Astrocyte (in vitro differentiated cells and primary cell): ENCODE measurements at regions not wholly inside any gene's neighbourhood (a gene's known extent, or its start where the extent isn't known, plus 50 kb on each side); places are given as distances from the start of the nearest gene placed in this dataset.
"Not testable (repeated sequence)": the region's sequence is repeated elsewhere in the genome, so short reads cannot be mapped to it uniquely, and the experiment has no call there.

Experiments
- DNase-seq: peaks from one replicate; pipeline ENCODE4 v3.0.0-alpha.2; 2010; ENCODE audit warnings: low read depth
- FAIRE-seq: peaks from 2 replicates; lab custom pipeline; 2011; peaks lifted over from hg19 to GRCh38; lab: Jason Lieb, UNC
- H2AFZ ChIP-seq: 2 replicates; pipeline ENCODE4 v1.6.0; 2012; ENCODE audit warnings: low read depth, low read length, inconsistent platforms
- H3K27ac ChIP-seq: 2 replicates; pipeline ENCODE4 v1.5.1; 2011; ENCODE audit warnings: low read depth, low read length, inconsistent platforms
- H3K27me3 ChIP-seq: 2 replicates; pipeline ENCODE4 v1.6.0; 2011; ENCODE audit warnings: low read length, inconsistent platforms; ENCODE audit not compliant: insufficient read depth
- H3K36me3 ChIP-seq: 2 replicates; pipeline ENCODE4 v1.5.1; 2011; ENCODE audit warnings: low read length, inconsistent platforms; ENCODE audit not compliant: insufficient read depth
- H3K4me1 ChIP-seq: 2 replicates; pipeline ENCODE4 v1.5.1; 2011; ENCODE audit warnings: low read length, inconsistent platforms; ENCODE audit not compliant: insufficient read depth
- H3K4me2 ChIP-seq: 2 replicates; pipeline ENCODE4 v1.6.0; 2012; ENCODE audit warnings: low read length, inconsistent platforms
- H3K4me3 ChIP-seq: 2 replicates; pipeline ENCODE4 v1.5.1; 2011; ENCODE audit warnings: low read depth, mild to moderate bottlenecking, low read length, inconsistent platforms; ENCODE audit not compliant: insufficient read depth
- H3K79me2 ChIP-seq: 2 replicates; pipeline ENCODE4 v1.6.0; 2012; ENCODE audit warnings: mild to moderate bottlenecking, low read length, inconsistent platforms; ENCODE audit not compliant: insufficient read depth
- H3K9ac ChIP-seq: 2 replicates; pipeline ENCODE4 v1.6.0; 2012; ENCODE audit warnings: mild to moderate bottlenecking, low read length, inconsistent platforms
- H3K9me3 ChIP-seq: 2 replicates; pipeline ENCODE4 v1.5.1; 2012; ENCODE audit warnings: low read depth, mild to moderate bottlenecking, low read length, inconsistent platforms; ENCODE audit not compliant: insufficient read depth
- H4K20me1 ChIP-seq: 2 replicates; pipeline ENCODE4 v1.6.0; 2012; ENCODE audit warnings: low read length, inconsistent platforms; ENCODE audit not compliant: insufficient read depth
- H3K27ac Mint-ChIP-seq: one replicate; pipeline ENCODE4 v1.8.0; 2021; ENCODE audit warnings: mild to moderate bottlenecking, mixed read lengths; ENCODE audit not compliant: unreplicated experiment
- H3K27me3 Mint-ChIP-seq: one replicate; pipeline ENCODE4 v1.8.0; 2021; ENCODE audit warnings: low read depth, mixed read lengths; ENCODE audit not compliant: unreplicated experiment
- H3K36me3 Mint-ChIP-seq: one replicate; pipeline ENCODE4 v1.8.0; 2021; ENCODE audit warnings: low read depth, mixed read lengths; ENCODE audit not compliant: unreplicated experiment
- H3K4me1 Mint-ChIP-seq: one replicate; pipeline ENCODE4 v1.8.0; 2021; ENCODE audit warnings: low read depth, mixed read lengths; ENCODE audit not compliant: unreplicated experiment
- H3K4me3 Mint-ChIP-seq: one replicate; pipeline ENCODE4 v1.8.0; 2021; ENCODE audit warnings: mild to moderate bottlenecking, moderate library complexity, mixed read lengths; ENCODE audit not compliant: unreplicated experiment
- H3K9me3 Mint-ChIP-seq: one replicate; pipeline ENCODE4 v1.8.0; 2021; ENCODE audit warnings: mild to moderate bottlenecking, mixed read lengths; ENCODE audit not compliant: unreplicated experiment
- EZH2 ChIP-seq: IDR thresholded peaks from 2 replicates; pipeline ENCODE4 v1.6.1; 2012; ENCODE audit warnings: mild to moderate bottlenecking, low read length, inconsistent platforms; ENCODE audit not compliant: insufficient read depth
- TF ChIP-seq, protein P1 (sequence below): IDR thresholded peaks from 2 replicates; pipeline ENCODE4 v1.5.1; 2011; ENCODE audit warnings: low read depth, mild to moderate bottlenecking, inconsistent platforms, low read length, moderate library complexity; ENCODE audit not compliant: insufficient read depth

DNA sequence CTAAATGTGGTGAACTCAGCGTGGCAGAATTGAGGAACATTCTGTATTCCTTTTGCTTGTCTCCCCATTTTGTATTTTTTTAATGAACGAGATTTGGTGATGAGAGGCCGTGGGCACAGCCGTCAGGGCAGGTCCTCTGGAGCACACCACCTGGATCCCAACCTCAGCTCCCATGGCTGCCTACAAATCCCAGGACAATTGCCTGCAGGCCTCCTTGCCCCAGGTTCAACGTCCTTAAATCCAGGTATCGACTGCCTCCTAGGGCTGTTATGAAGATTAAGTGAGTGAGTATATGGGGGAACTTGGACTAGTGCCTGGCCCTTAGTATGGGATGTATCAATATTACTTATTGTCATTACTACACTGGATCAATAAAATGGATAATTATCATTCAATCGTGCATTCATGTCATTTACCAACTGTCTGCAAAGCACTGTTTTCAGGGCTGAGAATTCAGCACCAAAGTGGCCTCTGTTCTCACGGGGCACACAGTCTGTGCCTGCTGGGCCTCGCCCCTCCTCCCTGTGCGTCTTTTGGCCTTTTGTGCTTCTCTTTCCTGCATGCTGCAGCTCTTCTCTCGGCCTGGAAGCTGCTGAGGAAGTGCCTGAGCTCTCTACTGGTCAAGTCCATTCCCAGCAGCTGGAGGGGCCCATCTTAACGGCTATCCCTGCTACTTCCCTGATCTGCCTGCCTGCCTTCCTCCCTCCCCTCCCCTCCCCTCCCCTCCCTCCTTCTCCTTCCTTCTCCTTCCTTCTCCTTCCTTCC, 1343.7 kb downstream of the BRD1 start:
- Histone ChIP-seq H3K36me3 (no peaks in the 10 kb centered on the region), H3K79me2 (no peaks in the 10 kb centered on the region), H3K4me3 (no peak overlapping the region), H3K9ac (no peak overlapping the region), H3K9me3 (no peaks in the 10 kb centered on the region), H4K20me1 (no peaks in the 10 kb centered on the region), H3K27ac (no peak overlapping the region), H2AFZ (peak overlapping the region; percentile 41), H3K4me2 (no peak overlapping the region), H3K27me3 (no peaks in the 10 kb centered on the region), H3K4me1 (no peaks in the 10 kb centered on the region)
- Mint-ChIP-seq H3K4me1 (no peaks in the 10 kb centered on the region), H3K36me3 (no peaks in the 10 kb centered on the region), H3K27ac (no peak overlapping the region), H3K9me3 (no peaks in the 10 kb centered on the region), H3K27me3 (peaks cover 37% of the 10 kb centered on the region), H3K4me3 (no peak overlapping the region)
- FAIRE-seq: no peak
- DNase-seq: no peak
- TF ChIP-seq EZH2: no peak
- TF ChIP-seq, protein P1, sequence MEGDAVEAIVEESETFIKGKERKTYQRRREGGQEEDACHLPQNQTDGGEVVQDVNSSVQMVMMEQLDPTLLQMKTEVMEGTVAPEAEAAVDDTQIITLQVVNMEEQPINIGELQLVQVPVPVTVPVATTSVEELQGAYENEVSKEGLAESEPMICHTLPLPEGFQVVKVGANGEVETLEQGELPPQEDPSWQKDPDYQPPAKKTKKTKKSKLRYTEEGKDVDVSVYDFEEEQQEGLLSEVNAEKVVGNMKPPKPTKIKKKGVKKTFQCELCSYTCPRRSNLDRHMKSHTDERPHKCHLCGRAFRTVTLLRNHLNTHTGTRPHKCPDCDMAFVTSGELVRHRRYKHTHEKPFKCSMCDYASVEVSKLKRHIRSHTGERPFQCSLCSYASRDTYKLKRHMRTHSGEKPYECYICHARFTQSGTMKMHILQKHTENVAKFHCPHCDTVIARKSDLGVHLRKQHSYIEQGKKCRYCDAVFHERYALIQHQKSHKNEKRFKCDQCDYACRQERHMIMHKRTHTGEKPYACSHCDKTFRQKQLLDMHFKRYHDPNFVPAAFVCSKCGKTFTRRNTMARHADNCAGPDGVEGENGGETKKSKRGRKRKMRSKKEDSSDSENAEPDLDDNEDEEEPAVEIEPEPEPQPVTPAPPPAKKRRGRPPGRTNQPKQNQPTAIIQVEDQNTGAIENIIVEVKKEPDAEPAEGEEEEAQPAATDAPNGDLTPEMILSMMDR: no peak

DNA sequence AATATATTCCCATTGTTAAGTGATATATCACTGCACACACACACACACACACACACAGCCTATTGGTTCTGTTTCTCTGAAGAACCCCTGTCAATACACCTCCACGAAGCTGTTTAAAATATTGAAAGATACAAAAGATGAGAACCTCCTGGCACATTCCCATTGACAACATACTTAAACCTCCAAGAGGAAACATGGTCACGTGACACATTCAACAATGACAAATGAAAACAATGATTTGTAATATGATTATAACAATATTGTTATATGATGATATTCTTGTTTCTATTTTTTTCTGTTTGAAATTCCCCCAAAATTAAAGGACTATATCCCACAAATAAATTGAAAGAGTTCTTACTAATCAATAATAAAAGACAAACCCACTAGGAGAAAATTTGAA, 1344.9 kb downstream of the BRD1 start:
- Histone ChIP-seq H3K9ac (no peak overlapping the region), H3K27me3 (no peaks in the 10 kb centered on the region), H3K4me3 (no peak overlapping the region), H3K27ac (no peak overlapping the region), H4K20me1 (no peaks in the 10 kb centered on the region), H3K36me3 (no peaks in the 10 kb centered on the region), H3K9me3 (no peaks in the 10 kb centered on the region), H3K79me2 (no peaks in the 10 kb centered on the region), H3K4me2 (no peak overlapping the region), H3K4me1 (no peaks in the 10 kb centered on the region), H2AFZ (no peak overlapping the region)
- TF ChIP-seq, protein P1: no peak
- Mint-ChIP-seq H3K27me3 (peaks cover 33% of the 10 kb centered on the region), H3K4me3 (no peak overlapping the region), H3K4me1 (no peaks in the 10 kb centered on the region), H3K27ac (no peak overlapping the region), H3K36me3 (no peaks in the 10 kb centered on the region), H3K9me3 (no peaks in the 10 kb centered on the region)
- DNase-seq (no peak), FAIRE-seq (no peak)

DNA sequence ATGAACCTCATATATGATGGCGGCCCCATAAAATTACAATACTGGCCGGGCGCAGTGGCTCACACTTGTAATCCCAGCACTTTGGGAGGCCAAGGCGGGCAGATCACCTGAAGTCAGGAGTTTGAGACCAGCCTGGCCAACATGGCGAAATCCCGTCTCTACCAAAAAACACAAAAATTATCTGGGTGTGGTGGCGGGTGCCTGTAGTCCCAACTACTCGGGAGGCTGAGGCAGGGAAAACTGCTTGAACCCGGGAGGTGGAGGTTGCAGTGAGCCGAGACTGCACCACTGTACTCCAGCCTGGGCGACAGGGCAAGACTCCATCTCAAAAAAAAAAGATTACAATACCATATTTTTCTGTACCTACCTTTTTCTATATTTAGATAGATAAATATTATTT, 1345.5 kb downstream of the BRD1 start:
- not testable (repeated sequence) for H4K20me1 ChIP-seq, H3K36me3 Mint-ChIP-seq, H3K9ac ChIP-seq, H3K27ac Mint-ChIP-seq, H3K79me2 ChIP-seq, H3K9me3 Mint-ChIP-seq, H3K4me1 ChIP-seq, H3K36me3 ChIP-seq, H3K4me1 Mint-ChIP-seq, H3K9me3 ChIP-seq, H3K4me3 Mint-ChIP-seq, DNase-seq, H3K27ac ChIP-seq, H2AFZ ChIP-seq, H3K4me3 ChIP-seq, H3K27me3 ChIP-seq, H3K4me2 ChIP-seq, FAIRE-seq
- H3K27me3 Mint-ChIP-seq: peaks cover 29% of the 10 kb centered on the region
